ENCODE measurements at regions not wholly inside any gene's neighbourhood (a gene's known extent, or its start where the extent isn't known, plus 50 kb on each side); places are given as distances from the start of the nearest gene placed in this dataset.

DNA sequence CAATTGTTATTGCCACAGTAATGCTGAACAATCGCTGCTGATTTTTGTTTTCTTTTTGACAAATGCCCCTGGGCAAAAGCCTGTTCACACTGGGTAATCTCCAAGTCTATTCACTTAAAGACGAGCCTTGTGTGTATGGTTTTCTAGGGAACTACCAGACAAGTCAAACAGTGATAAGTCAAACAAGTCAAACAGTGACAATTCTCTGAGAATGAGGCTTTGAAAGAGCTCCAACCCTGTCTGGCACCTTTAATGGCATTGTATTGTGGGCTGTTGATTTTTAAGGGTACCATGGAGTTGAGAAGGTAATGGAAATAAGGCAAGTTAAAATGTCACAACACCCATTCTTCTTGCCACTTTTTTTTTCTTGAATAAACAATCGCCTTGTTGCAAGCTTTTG, 59.4 kb upstream of the TMC3 start:
- intact Hi-C loops (cut with DNase I): no loop called here
- Histone ChIP-seq H3K9me3 (no peaks in the 10 kb centered on the region), H3K27me3 (no peaks in the 10 kb centered on the region), H3K4me3 (no peak overlapping the region), H3K36me3 (no peaks in the 10 kb centered on the region), H3K27ac (no peak overlapping the region), H3K4me1 (no peaks in the 10 kb centered on the region)
- 53% methylated on average over 3 of the region's 3 CpGs for WGBS (ENCODE audit: insufficient coverage, low coverage, low lambda C conversion rate, missing lambda C conversion rate)
- no peak for TF ChIP-seq POLR2A (IDR thresholded peaks at IDR 0.05)
- ATAC-seq (no peak), DNase-seq (no peak)

DNA sequence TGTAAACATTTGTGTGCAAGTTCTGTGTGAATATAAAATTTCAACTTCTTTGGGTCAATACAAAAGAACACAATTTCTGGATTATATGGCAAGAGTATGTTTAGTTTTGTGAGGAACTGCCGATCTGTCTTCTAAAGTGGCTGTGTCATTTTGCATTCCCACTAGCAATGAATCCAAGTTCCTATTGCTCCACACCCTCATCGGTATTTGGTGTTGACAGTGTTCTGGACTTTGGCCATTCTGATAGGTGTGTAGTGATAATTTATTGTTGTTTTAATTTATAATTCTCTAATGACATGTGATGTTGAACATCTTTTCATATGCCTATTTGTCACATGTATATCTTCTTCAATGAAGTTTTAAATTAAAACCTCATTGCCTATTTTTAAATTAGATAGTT, 58.2 kb upstream of the TMC3 start:
- TF ChIP-seq POLR2A (IDR thresholded peaks at IDR 0.05): no peak
- TF ChIP-seq, protein P1, sequence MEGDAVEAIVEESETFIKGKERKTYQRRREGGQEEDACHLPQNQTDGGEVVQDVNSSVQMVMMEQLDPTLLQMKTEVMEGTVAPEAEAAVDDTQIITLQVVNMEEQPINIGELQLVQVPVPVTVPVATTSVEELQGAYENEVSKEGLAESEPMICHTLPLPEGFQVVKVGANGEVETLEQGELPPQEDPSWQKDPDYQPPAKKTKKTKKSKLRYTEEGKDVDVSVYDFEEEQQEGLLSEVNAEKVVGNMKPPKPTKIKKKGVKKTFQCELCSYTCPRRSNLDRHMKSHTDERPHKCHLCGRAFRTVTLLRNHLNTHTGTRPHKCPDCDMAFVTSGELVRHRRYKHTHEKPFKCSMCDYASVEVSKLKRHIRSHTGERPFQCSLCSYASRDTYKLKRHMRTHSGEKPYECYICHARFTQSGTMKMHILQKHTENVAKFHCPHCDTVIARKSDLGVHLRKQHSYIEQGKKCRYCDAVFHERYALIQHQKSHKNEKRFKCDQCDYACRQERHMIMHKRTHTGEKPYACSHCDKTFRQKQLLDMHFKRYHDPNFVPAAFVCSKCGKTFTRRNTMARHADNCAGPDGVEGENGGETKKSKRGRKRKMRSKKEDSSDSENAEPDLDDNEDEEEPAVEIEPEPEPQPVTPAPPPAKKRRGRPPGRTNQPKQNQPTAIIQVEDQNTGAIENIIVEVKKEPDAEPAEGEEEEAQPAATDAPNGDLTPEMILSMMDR (IDR thresholded peaks at IDR 0.05): no peak
- no peak overlapping the region for H3K27ac ChIP-seq
- H3K4me1 ChIP-seq: no peaks in the 10 kb centered on the region
- whole genome bisulfite sequencing (ENCODE audit: insufficient coverage, low coverage, low lambda C conversion rate, missing lambda C conversion rate): 32% methylated on average over 2 of the region's 2 CpGs
- no peak for DNase-seq
- ATAC-seq: peak; percentile 56 to 81 (median 70)
- no peaks in the 10 kb centered on the region for H3K36me3 ChIP-seq
- H3K27me3 ChIP-seq: no peaks in the 10 kb centered on the region
- intact Hi-C loops (cut with DNase I): no loop called here
- no peak overlapping the region for H3K4me3 ChIP-seq
- no peaks in the 10 kb centered on the region for H3K9me3 ChIP-seq

DNA sequence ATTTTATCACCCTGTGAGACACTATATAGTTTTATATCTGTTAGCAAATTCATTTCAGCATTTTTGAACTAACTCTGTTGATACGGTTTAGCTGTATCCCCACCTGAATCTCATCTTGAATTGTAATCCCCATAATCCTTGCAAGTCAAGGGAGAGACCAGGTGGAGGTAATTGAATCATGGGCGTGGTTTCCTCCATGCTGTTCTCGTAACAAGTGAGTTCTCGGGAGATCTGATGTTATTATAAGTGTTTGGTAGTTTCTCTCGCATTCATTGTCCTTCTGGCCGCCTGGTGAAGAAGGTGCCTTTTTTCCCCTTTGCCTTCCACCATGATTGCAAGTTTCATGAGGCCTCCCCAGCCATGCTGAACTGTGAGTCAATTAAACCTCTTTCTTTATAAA, 53.2 kb upstream of the TMC3 start:
- intact Hi-C loops (cut with DNase I): no loop called here
- Histone ChIP-seq H3K9me3 (no peaks in the 10 kb centered on the region), H3K36me3 (no peaks in the 10 kb centered on the region), H3K4me1 (no peaks in the 10 kb centered on the region), H3K27me3 (no peaks in the 10 kb centered on the region), H3K27ac (no peak overlapping the region), H3K4me3 (no peak overlapping the region)
- ATAC-seq (no peak), DNase-seq (no peak)
- WGBS (ENCODE audit: insufficient coverage, low coverage, low lambda C conversion rate, missing lambda C conversion rate): 87% methylated on average over 6 of the region's 6 CpGs
- TF ChIP-seq POLR2A (IDR thresholded peaks at IDR 0.05): no peak
- TF ChIP-seq, protein P1 (IDR thresholded peaks at IDR 0.05): no peak

DNA sequence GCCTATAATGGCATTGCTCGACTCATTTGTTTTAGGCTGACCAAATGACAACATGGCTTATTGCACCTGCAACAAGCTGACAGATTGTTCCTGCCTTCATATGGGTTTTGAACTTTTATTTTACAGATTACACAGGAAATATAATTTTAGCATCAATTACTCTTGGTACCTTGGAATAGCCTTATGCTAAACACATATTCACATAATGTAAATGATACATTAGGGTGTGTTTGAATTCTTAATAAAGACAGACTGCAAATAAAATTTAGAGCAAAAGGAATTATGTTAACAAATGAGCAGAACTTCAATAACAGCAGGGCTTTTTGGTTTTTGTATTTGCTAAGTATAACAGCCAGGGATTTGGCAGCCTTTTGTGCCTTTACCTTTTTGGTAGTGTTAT, 51.9 kb upstream of the TMC3 start:
- H3K4me3 ChIP-seq: no peak overlapping the region
- no peaks in the 10 kb centered on the region for H3K9me3 ChIP-seq
- TF ChIP-seq, protein P1 (IDR thresholded peaks at IDR 0.05): no peak
- no peak for TF ChIP-seq POLR2A (IDR thresholded peaks at IDR 0.05)
- H3K27me3 ChIP-seq: no peaks in the 10 kb centered on the region
- H3K36me3 ChIP-seq: no peaks in the 10 kb centered on the region
- intact Hi-C loops (cut with DNase I): no loop called here
- H3K4me1 ChIP-seq: no peaks in the 10 kb centered on the region
- DNase-seq: no peak
- H3K27ac ChIP-seq: no peak overlapping the region
- no peak for ATAC-seq
- 86% methylated on average over 1 of the region's 1 CpG for WGBS (ENCODE audit: insufficient coverage, low coverage, low lambda C conversion rate, missing lambda C conversion rate)

Measured in right lobe of liver (tissue), 6 donors.